ENCODE measurements at regions not wholly inside any gene's neighbourhood (a gene's known extent, or its start where the extent isn't known, plus 50 kb on each side); places are given as distances from the start of the nearest gene placed in this dataset.
A peak's percentile ranks its signal among the peaks of the same experiment; 100 is the strongest.

DNA sequence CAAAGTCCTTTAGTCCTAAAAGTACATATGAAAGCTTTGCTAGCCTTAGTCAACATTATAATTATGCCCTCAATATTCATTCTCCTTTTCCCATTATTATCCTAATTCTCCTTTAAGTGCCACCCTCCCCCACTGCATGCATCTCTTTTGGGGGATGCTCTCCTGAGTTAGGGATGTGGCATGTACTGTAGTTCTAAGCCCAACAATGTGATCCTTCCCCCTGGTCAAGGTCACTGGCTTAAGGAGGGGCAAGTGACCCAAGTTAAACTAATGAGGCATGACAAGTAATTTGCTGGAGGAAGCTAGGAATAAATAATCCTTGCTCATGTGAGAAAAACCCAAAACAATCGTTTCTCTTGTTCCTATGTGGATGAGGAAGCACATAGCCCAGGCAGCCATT, 343.9 kb upstream of the SUCLG2 start:
- peaks cover 21% of the 10 kb centered on the region for H3K27me3 Mint-ChIP-seq
- no peaks in the 10 kb centered on the region for H3K4me1 Mint-ChIP-seq
- ATAC-seq (replicated peaks) = no peak
- H3K9me3 Mint-ChIP-seq = peaks cover 8% of the 10 kb centered on the region
- H3K27ac Mint-ChIP-seq = no peak overlapping the region
- H3K4me3 Mint-ChIP-seq = no peak overlapping the region
- no peaks in the 10 kb centered on the region for H3K36me3 Mint-ChIP-seq (ENCODE audit: low read depth)

DNA sequence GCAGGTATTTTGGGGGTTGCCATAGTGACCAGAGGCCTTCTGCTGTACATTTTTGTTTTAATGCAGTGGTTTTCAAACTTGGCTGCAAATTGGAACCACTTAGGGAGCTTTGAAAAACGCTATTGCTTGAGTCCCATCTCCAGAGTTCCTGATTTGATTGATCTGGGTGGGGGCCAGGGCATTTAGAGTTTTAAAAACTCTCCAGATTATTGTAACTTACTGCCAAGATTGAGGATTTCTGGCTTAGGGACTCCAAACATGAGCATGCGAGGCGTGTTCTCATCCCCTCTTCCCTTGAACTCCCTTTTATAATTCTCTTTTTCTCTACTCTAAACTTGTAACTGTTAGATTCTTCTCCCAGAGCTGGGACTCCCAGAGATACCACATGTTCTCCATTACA, 340.8 kb upstream of the SUCLG2 start:
- Mint-ChIP-seq H3K9me3 (peaks cover 4% of the 10 kb centered on the region), H3K36me3 (ENCODE audit: low read depth) (no peaks in the 10 kb centered on the region), H3K4me3 (no peak overlapping the region), H3K27me3 (peaks cover 10% of the 10 kb centered on the region), H3K27ac (no peak overlapping the region), H3K4me1 (no peaks in the 10 kb centered on the region)
- ATAC-seq (replicated peaks) = no peak

DNA sequence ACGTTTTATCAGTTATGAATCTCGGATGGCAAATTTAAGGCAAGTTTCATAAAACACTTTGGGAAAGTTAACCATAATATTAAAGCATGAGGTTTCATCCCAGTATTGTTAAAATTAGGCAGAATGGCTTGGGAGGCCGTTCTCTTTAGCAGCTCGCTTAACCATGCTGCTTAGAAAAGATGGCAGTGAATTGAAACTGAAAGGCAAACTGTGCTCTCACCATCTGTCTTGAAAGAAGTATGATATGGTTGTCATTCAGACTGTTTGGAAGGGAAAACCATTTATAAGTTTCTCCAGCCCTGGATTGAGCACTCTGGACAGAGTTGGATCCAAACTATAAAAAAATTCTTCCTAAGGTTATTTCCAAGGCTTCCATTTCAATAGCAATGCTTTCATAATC, 332.3 kb upstream of the SUCLG2 start:
- no peak for ATAC-seq (replicated peaks)
- H3K27me3 Mint-ChIP-seq = no peaks in the 10 kb centered on the region
- no peak overlapping the region for H3K27ac Mint-ChIP-seq
- no peaks in the 10 kb centered on the region for H3K9me3 Mint-ChIP-seq
- H3K36me3 Mint-ChIP-seq (ENCODE audit: low read depth) = no peaks in the 10 kb centered on the region
- no peak overlapping the region for H3K4me3 Mint-ChIP-seq
- H3K4me1 Mint-ChIP-seq = no peaks in the 10 kb centered on the region

DNA sequence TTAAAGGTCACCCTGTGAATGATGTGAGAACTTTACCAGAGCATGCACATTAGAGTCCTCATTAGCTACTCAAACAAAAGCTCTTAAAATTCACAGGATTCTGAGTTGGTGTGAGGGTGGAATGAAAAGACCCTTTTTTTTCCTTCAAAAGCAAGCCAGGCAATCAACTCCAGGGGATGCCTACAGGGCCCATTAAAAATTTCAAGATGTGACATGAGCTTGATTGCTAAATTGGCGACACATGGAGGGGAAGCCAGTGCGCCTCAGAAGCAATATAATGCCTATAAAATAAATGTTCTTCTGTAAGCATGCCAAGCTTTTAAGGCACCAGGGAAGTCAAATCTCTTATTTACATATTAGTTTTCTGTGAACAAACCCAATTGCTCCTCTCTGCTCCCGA, 328.8 kb upstream of the SUCLG2 start:
- H3K4me1 Mint-ChIP-seq = no peaks in the 10 kb centered on the region
- no peak overlapping the region for H3K27ac Mint-ChIP-seq
- H3K36me3 Mint-ChIP-seq (ENCODE audit: low read depth) = no peaks in the 10 kb centered on the region
- H3K9me3 Mint-ChIP-seq = no peaks in the 10 kb centered on the region
- no peaks in the 10 kb centered on the region for H3K27me3 Mint-ChIP-seq
- no peak for ATAC-seq (replicated peaks)
- H3K4me3 Mint-ChIP-seq = no peak overlapping the region

DNA sequence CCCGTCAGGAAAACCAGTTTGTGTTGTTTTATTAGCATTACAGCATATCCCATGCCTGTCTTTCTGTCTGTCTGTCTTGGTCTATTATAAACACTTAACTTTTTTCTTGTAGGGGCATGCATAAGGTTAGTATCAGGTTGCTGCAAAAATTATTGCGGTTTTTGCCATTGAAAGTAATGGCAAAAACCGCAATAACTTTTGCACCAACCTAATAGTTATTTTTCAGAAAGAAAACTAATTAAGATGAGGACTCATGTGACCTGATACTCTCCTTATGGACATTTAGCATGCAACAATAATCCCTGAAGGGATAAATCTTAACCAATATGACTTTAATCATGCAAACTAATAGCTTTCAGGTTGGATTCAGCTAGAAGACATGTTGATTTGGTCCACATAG, 326.7 kb upstream of the SUCLG2 start:
- Mint-ChIP-seq H3K4me1 (no peaks in the 10 kb centered on the region), H3K4me3 (no peak overlapping the region), H3K27me3 (no peaks in the 10 kb centered on the region), H3K9me3 (no peaks in the 10 kb centered on the region), H3K36me3 (ENCODE audit: low read depth) (no peaks in the 10 kb centered on the region), H3K27ac (no peak overlapping the region)
- no peak for ATAC-seq (replicated peaks)

DNA sequence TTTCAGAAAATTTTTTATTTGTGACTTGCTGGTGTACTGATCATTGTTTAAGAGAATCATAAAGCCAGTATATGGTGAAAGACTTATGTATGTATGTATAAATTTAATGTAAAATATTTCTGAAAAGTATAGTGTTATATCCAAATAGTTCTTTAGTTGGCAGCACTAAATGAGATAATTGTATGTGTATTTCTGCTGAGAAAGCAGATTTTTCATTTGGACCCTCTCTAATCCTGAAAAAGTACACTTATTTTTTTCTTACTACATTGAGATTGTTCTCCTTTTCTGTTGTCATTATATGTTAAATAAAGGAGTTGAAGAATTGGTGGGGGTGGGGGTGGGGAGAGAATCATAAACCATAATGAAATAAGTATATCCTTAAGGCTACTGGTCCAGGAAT, 324.9 kb upstream of the SUCLG2 start:
- Mint-ChIP-seq H3K4me1 (no peaks in the 10 kb centered on the region), H3K4me3 (no peak overlapping the region), H3K27ac (no peak overlapping the region), H3K9me3 (no peaks in the 10 kb centered on the region), H3K36me3 (ENCODE audit: low read depth) (no peaks in the 10 kb centered on the region), H3K27me3 (no peaks in the 10 kb centered on the region)
- no peak for ATAC-seq (replicated peaks)

DNA sequence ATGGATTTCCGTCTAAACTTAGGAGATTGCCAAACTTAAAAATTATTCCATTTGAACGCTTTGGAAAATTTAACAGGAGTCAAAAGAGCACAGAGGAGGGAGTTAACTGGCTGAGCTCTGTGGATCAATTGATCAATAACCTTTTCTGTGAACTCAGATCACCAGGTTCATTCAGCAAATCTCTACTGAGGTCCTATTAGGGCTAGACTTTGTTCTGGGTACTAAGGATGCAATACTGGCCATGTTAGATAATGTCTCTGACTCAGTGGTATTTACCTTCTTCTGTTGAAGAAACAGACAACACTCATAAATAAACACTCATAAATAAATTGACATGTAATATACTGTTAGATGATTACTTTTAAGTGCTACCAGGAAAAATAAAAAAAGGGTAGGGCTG, 323.4 kb upstream of the SUCLG2 start:
- H3K9me3 Mint-ChIP-seq = no peaks in the 10 kb centered on the region
- no peaks in the 10 kb centered on the region for H3K27me3 Mint-ChIP-seq
- no peaks in the 10 kb centered on the region for H3K36me3 Mint-ChIP-seq (ENCODE audit: low read depth)
- no peak overlapping the region for H3K27ac Mint-ChIP-seq
- ATAC-seq (replicated peaks) = no peak
- no peak overlapping the region for H3K4me3 Mint-ChIP-seq
- H3K4me1 Mint-ChIP-seq = no peaks in the 10 kb centered on the region

DNA sequence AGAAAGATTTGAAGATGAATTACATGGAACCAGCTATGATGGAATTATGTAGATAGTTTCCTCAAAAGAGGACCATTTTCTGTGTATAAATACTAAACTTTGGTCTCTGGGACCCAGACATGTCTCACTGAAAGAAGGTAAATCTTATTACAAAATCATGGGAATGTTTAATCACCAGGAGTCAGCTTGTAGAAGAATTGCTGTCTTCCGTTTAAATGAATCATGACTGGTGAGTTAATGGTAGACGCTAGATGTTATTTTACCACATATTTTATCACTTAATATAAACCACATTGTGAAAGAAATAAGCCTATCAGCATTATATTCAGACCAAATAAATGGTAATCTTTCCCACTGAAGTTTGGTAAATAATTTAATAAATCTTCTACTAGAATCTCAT, 322.3 kb upstream of the SUCLG2 start:
- no peak overlapping the region for H3K4me3 Mint-ChIP-seq
- ATAC-seq (replicated peaks) = no peak

DNA sequence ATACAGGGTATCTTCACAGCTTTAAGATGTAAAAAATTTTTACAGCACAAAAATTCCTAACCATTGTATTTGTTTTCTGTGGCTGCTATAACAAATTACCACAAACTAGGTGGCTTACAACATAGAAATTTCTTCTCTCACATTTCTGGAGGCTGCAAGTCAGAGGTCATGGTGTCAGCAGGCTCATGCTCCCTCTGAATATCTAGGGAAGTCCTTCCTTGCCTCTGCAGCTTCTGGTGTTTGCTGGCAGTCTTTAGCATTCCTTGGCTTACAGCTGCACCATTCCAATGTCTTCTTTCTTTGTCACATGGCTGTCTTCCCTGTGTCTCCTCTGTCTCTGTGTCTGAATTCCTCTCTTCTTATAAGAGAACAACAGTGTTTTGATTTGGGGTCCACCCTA, 310.2 kb upstream of the SUCLG2 start:
- Mint-ChIP-seq H3K27ac (no peak overlapping the region), H3K27me3 (no peaks in the 10 kb centered on the region), H3K4me1 (no peaks in the 10 kb centered on the region), H3K9me3 (no peaks in the 10 kb centered on the region), H3K4me3 (no peak overlapping the region), H3K36me3 (ENCODE audit: low read depth) (no peaks in the 10 kb centered on the region)
- ATAC-seq (replicated peaks) = no peak

More for the DNA sequence above, 322.3 kb upstream of the SUCLG2 start:
- no peaks in the 10 kb centered on the region for H3K4me1 Mint-ChIP-seq
- no peak overlapping the region for H3K27ac Mint-ChIP-seq
- no peaks in the 10 kb centered on the region for H3K36me3 Mint-ChIP-seq (ENCODE audit: low read depth)
- no peaks in the 10 kb centered on the region for H3K27me3 Mint-ChIP-seq
- no peaks in the 10 kb centered on the region for H3K9me3 Mint-ChIP-seq

DNA sequence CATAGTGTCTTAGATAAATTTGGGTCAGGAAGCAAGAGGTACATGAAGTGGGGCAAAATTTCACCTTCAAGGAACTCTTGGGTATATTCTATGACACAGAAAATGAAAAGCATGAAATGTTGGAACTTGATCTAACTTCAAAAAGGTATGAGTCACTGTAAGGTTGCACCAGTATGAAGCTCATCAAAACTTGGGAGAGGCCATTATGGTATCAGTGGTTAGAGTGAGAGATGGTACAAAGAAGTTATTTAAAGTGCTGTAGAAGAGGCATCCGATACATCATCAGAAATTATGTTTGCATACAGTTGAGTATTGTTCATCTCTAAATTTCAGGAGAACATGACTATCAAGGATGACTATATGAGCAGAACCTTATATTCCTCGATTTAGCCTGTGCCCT, 302.9 kb upstream of the SUCLG2 start:
- Mint-ChIP-seq H3K9me3 (peaks cover 8% of the 10 kb centered on the region), H3K4me3 (no peak overlapping the region), H3K4me1 (no peaks in the 10 kb centered on the region), H3K36me3 (ENCODE audit: low read depth) (no peaks in the 10 kb centered on the region), H3K27me3 (no peaks in the 10 kb centered on the region), H3K27ac (no peak overlapping the region)
- no peak for ATAC-seq (replicated peaks)

DNA sequence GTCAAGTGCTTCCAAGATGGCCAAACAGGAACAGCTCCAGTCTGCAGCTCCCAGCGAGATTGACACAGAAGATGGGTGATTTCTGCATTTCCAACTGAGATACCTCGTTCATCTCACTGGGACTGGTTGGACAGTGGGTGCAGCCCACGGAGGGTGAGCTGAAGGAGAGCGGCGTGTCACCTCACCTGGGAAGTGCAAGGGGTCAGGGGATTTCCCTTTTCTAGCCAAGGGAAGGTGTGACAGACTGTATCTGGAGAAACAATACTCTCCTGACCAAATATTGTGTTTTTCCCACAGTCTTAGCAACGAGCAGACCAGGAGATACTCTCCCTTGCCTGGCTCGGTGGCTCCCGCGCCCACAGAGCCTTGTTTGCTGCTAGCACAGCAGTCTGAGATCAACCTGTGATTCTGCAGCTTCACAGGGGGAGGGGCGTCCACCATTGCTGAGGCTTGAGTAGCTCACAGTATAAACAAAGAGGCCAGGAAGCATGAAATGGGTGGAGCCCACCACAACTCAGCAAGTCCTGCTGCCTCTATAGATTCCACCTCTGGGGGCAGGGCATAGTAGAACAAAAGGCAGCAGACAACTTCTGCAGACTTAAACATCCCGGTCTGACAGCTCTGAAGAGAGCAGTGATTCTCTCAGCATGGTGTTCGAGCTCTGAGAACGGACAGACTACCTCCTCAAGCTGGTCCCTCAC, 293.5 kb upstream of the SUCLG2 start:
- Mint-ChIP-seq H3K9me3 (peaks cover 24% of the 10 kb centered on the region), H3K4me3 (peak overlapping the region; percentile 61), H3K27me3 (no peaks in the 10 kb centered on the region), H3K4me1 (peaks cover 6% of the 10 kb centered on the region), H3K27ac (no peak overlapping the region), H3K36me3 (ENCODE audit: low read depth) (no peaks in the 10 kb centered on the region)
- no peak for ATAC-seq (replicated peaks)

DNA sequence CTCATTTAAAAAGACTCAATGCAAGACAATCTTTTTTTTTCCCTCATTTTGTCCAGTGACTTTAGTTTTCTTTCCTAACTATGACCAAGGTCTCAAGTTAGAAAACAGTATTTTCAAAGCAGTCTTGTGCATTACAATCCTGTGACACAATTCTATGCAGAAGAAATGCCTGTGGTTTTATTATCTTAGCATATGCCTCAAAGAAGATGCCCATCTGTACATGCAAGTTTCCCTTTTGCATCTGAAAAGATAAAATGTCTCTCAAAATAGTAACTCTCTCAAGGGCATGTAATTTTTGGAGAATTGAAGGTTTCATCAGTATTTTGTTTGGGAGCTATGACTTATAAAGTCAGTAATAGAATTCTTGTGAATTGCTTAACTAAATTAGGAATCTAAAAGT, 292.0 kb upstream of the SUCLG2 start:
- no peak for ATAC-seq (replicated peaks)
- Mint-ChIP-seq H3K9me3 (peaks cover 14% of the 10 kb centered on the region), H3K4me3 (no peak overlapping the region), H3K27ac (no peak overlapping the region), H3K36me3 (ENCODE audit: low read depth) (no peaks in the 10 kb centered on the region), H3K27me3 (no peaks in the 10 kb centered on the region), H3K4me1 (peaks cover 6% of the 10 kb centered on the region)

DNA sequence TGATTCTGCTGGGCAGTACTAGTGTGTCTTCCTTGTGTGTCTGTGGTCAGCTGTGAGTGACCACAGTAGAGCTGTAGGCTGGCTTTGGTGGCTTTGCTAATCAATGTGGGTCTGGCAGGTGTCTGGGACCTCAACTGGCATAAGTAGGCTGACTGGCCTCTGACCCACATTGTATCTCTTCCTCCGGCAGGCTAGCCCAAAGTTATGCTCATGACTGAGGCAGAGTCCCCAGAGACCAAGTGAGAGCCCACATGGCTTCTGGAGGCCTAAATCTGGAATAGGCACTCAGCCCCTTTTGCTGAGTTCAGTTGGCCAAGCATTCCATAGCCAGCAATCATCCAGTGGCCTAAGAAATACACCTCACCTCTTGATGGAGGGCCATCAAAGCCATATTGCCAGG, 289.1 kb upstream of the SUCLG2 start:
- no peak for ATAC-seq (replicated peaks)
- Mint-ChIP-seq H3K27ac (no peak overlapping the region), H3K27me3 (no peaks in the 10 kb centered on the region), H3K4me3 (no peak overlapping the region), H3K9me3 (peaks cover 5% of the 10 kb centered on the region), H3K4me1 (peaks cover 6% of the 10 kb centered on the region), H3K36me3 (ENCODE audit: low read depth) (no peaks in the 10 kb centered on the region)

DNA sequence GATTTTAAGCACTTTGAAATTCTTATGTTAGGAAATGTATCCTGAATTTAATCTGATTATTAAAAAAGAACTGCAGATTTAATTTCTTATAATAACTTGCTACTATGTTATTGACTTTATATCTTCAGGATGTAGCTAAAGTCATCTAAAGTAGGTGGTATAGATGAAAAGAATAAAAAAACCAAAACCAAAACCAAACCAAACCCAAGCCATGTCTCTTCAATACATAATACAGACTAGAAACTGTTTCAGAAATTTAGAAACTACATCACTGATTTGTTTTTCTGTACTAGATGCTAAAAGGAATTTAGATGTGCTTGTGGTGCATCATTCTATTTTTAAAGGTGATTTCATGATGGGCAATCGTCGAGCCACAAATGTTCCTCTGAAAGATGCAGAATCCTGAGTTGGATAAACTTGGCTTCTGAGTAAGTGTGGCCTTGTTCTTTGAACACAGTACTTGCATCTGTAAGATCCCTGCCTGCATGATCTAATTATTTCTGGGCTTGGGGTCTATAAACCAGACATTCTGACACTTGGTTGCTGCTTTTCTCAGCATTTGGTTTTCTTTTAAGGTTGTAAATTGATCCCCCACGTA, 287.1 kb upstream of the SUCLG2 start:
- Mint-ChIP-seq H3K4me3 (no peak overlapping the region), H3K27ac (no peak overlapping the region), H3K4me1 (no peaks in the 10 kb centered on the region), H3K9me3 (peaks cover 5% of the 10 kb centered on the region), H3K27me3 (no peaks in the 10 kb centered on the region), H3K36me3 (ENCODE audit: low read depth) (no peaks in the 10 kb centered on the region)
- ATAC-seq (replicated peaks) = no peak

DNA sequence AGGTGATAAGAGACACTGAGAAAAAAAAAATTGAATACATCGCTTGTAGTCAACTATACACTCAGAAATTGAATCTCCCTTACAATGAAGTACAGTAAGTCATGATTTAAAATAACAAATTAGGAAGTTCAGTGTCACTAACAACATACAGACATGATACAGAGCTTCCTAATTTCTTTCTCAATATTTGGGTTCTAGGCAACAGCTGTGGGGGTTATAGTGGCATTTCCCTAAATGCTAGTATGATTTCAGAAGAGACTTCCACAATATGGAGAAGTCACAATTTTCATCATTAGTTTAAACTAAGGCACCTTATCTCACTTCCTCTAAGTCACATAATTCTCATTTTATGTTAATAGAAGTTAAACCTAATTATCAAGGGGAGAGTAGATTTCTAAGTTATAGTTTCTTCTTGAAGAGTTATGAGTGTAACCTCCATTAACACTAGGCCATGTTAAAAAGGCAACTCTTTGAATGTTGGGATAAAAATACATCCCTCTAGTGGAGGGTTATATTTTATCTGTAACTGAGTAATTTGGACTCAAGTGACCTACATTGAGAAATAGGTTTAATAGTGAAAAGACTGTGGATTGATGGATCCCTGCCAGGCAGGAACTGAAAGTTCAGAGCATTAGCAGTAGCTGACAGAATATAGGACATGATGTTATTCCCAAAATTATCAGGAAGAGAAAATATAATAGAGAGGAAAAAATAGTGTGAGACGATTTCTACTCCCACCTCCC, 286.0 kb upstream of the SUCLG2 start:
- Mint-ChIP-seq H3K36me3 (ENCODE audit: low read depth) (no peaks in the 10 kb centered on the region), H3K27me3 (no peaks in the 10 kb centered on the region), H3K27ac (no peak overlapping the region), H3K9me3 (peaks cover 2% of the 10 kb centered on the region), H3K4me1 (no peaks in the 10 kb centered on the region), H3K4me3 (no peak overlapping the region)
- no peak for ATAC-seq (replicated peaks)

All from activated T-helper 17 cell treated with anti-CD3 and anti-CD28 coated beads, Interleukin-2, amount 50 U/mL, for 72 hours (primary cell).